MM.1S (cell line): ENCODE measurements at regions not wholly inside any gene's neighbourhood (a gene's known extent, or its start where the extent isn't known, plus 50 kb on each side); places are given as distances from the start of the nearest gene placed in this dataset.

Source experiments
- CTCF ChIP-seq: fragments of 300-600 bp; sonication (generic); IDR thresholded peaks from 2 replicates; pipeline ENCODE4 v1.5.1; 2016; ENCODE audit warnings: antibody characterized with exemption, low read length, mixed read lengths
- EZH2 ChIP-seq: fragments of 300-600 bp; sonication (generic); optimal IDR thresholded peaks from 2 replicates; pipeline ENCODE3; 2017; ENCODE audit warnings: low read depth, mild to moderate bottlenecking, antibody characterized with exemption, low read length, mixed read lengths

GRCh38 chr22:44403602-44404329 is 91.0 kb upstream of the SHISAL1 start:
- TF ChIP-seq CTCF (no peak), EZH2 (no peak)
